NCI-H524 (cell line): ENCODE measurements at regions not wholly inside any gene's neighbourhood (a gene's known extent, or its start where the extent isn't known, plus 50 kb on each side); places are given as distances from the start of the nearest gene placed in this dataset.
"Not testable (repeated sequence)": the region's sequence is repeated elsewhere in the genome, so short reads cannot be mapped to it uniquely, and the experiment has no call there.

Source experiments
- DNase-seq, 2 experiments: peaks; one replicate each; lab custom pipeline; 2025; lab: John Stamatoyannopoulos, UW

- DNase-seq: not testable (repeated sequence)
Measured at GRCh38 chr5:34329201-34329600, 286.2 kb upstream of the C1QTNF3 start.

- DNase-seq: not testable (repeated sequence)
Measured at GRCh38 chr5:34329611-34330108, 286.6 kb upstream of the C1QTNF3 start.

GRCh38 chr5:34331928-34332454 is 289.0 kb upstream of the C1QTNF3 start:
- DNase-seq: not testable (repeated sequence)

- not testable (repeated sequence) for DNase-seq
Measured at GRCh38 chr5:34339408-34340001, 296.5 kb upstream of the C1QTNF3 start.

- DNase-seq: not testable (repeated sequence)
Measured at GRCh38 chr5:34354440-34354839, 301.7 kb upstream of the RAI14 start.

- not testable (repeated sequence) for DNase-seq
Measured at GRCh38 chr5:34371417-34371816, 284.7 kb upstream of the RAI14 start.

- DNase-seq: not testable (repeated sequence)
Measured at GRCh38 chr5:34371817-34372216, 284.3 kb upstream of the RAI14 start.

- not testable (repeated sequence) for DNase-seq
Measured at GRCh38 chr5:34372739-34373138, 283.4 kb upstream of the RAI14 start.

- DNase-seq: not testable (repeated sequence)
Measured at GRCh38 chr5:34377651-34378050, 278.5 kb upstream of the RAI14 start.

GRCh38 chr5:34378498-34378897 is 277.6 kb upstream of the RAI14 start:
- not testable (repeated sequence) for DNase-seq

GRCh38 chr5:34388754-34389153 is 267.4 kb upstream of the RAI14 start:
- DNase-seq: not testable (repeated sequence)

GRCh38 chr5:34409373-34409772 is 246.8 kb upstream of the RAI14 start:
- DNase-seq: no peak

GRCh38 chr5:34410411-34411139 is 245.6 kb upstream of the RAI14 start:
- DNase-seq: no peak

- DNase-seq: peak; percentile 90 to 94
Measured at GRCh38 chr5:34411470-34412346, 244.4 kb upstream of the RAI14 start.

GRCh38 chr5:34412736-34413135 is 243.4 kb upstream of the RAI14 start:
- no peak for DNase-seq

GRCh38 chr5:34415559-34416198 is 240.4 kb upstream of the RAI14 start:
- no peak for DNase-seq

GRCh38 chr5:34416501-34417008 is 239.6 kb upstream of the RAI14 start:
- no peak for DNase-seq

- DNase-seq: not testable (repeated sequence)
Measured at GRCh38 chr5:34420191-34420590, 235.9 kb upstream of the RAI14 start.

GRCh38 chr5:34436761-34437501 is 219.2 kb upstream of the RAI14 start:
- no peak for DNase-seq

- DNase-seq: peak in 1 of 2 experiments; percentile 21
Measured at GRCh38 chr5:34439601-34440000, 216.5 kb upstream of the RAI14 start.

GRCh38 chr5:34441767-34442166 is 214.4 kb upstream of the RAI14 start:
- not testable (repeated sequence) for DNase-seq
